ENCODE measurements at regions not wholly inside any gene's neighbourhood (a gene's known extent, or its start where the extent isn't known, plus 50 kb on each side); places are given as distances from the start of the nearest gene placed in this dataset.

DNA sequence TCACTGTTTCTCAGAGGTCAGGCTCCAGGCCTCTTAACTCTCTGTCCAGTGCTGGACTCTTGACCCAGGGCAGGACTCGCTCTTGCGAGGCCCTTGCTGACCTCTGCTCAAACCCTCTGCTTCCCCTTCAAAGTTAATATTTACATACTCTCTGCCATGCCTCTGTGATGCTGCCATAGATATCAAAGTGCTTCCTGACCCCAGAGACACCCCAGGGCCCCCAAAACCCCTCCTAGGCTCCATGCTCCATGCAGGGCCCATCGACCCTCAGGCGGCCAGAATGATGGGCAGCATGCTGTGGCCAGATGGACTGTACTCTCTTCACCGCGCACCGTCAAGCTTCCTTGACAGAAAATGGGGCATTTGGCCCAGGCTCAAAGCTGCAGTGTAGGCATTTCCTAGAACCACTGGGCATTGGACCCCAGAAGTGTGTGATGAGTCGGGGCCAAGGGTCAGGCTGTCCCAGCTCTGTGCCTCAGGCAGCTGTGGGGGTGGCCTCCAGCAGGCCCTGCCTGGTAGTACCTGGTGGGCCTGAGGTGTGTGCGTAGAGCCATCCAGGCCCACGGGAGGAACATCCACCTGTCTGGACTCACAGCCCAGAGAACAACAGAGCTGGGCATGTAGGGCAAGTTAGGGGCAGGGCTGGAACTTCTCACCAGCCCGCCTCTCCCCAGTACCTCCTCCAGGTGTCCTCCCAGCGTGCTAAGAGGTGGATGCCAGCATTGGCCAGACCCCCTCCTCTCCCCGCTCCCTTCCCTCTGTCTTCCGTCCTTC, 142.8 kb downstream of the VEGFA start (continued):
- TF ChIP-seq KLF16 (CRISPR knock-in tag; IDR thresholded peaks at IDR 0.05) (peak in 1 of 2 experiments; percentile 57; a peak in 2 of 4 replicates), CEBPB (IDR thresholded peaks at IDR 0.05; ENCODE audit: borderline replicate concordance, low read depth, low read length) (no peak), ZBTB20 (CRISPR knock-in tag; IDR thresholded peaks at IDR 0.05; ENCODE audit: borderline replicate concordance, low read depth) (no peak), ZBTB21 (CRISPR knock-in tag; IDR thresholded peaks at IDR 0.05) (no peak), MED8 (CRISPR knock-in tag; IDR thresholded peaks at IDR 0.05; ENCODE audit: insufficient replicate concordance) (peak; percentile 92), TCF12 (IDR thresholded peaks at IDR 0.05) (no peak), TCF12 (CRISPR knock-in tag; IDR thresholded peaks at IDR 0.05) (peak; percentile 93), GFI1 (CRISPR knock-in tag; IDR thresholded peaks at IDR 0.05; ENCODE audit: borderline replicate concordance) (peak; percentile 74; the same call in 1 of the 2 replicates), ZNF619 (CRISPR knock-in tag; IDR thresholded peaks at IDR 0.05) (peak; percentile 19; the same call in 1 of the 2 replicates), HNRNPLL (IDR thresholded peaks at IDR 0.05; ENCODE audit: low read depth, low read length, poor library complexity, severe bottlenecking) (peak; percentile 18), SAP130 (CRISPR knock-in tag; IDR thresholded peaks at IDR 0.05; ENCODE audit: low read depth) (peak; percentile 57), ZNF431 (CRISPR knock-in tag; IDR thresholded peaks at IDR 0.05; ENCODE audit: borderline replicate concordance, low read depth) (0 out of 2 replicates have a peak, but pooled peaks have one; percentile 66)
- TF ChIP-seq, protein P1, sequence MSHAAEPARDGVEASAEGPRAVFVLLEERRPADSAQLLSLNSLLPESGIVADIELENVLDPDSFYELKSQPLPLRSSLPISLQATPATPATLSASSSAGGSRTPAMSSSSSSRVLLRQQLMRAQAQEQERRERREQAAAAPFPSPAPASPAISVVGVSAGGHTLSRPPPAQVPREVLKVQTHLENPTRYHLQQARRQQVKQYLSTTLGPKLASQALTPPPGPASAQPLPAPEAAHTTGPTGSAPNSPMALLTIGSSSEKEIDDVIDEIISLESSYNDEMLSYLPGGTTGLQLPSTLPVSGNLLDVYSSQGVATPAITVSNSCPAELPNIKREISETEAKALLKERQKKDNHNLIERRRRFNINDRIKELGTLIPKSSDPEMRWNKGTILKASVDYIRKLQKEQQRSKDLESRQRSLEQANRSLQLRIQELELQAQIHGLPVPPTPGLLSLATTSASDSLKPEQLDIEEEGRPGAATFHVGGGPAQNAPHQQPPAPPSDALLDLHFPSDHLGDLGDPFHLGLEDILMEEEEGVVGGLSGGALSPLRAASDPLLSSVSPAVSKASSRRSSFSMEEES (CRISPR knock-in tag; IDR thresholded peaks at IDR 0.05): no peak; the same call in 1 of the 2 replicates
- TF ChIP-seq, protein P2, sequence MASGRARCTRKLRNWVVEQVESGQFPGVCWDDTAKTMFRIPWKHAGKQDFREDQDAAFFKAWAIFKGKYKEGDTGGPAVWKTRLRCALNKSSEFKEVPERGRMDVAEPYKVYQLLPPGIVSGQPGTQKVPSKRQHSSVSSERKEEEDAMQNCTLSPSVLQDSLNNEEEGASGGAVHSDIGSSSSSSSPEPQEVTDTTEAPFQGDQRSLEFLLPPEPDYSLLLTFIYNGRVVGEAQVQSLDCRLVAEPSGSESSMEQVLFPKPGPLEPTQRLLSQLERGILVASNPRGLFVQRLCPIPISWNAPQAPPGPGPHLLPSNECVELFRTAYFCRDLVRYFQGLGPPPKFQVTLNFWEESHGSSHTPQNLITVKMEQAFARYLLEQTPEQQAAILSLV (CRISPR knock-in tag; IDR thresholded peaks at IDR 0.05; ENCODE audit: borderline replicate concordance): peak; percentile 85; the same call in 1 of the 2 replicates
- TF ChIP-seq, protein P3, sequence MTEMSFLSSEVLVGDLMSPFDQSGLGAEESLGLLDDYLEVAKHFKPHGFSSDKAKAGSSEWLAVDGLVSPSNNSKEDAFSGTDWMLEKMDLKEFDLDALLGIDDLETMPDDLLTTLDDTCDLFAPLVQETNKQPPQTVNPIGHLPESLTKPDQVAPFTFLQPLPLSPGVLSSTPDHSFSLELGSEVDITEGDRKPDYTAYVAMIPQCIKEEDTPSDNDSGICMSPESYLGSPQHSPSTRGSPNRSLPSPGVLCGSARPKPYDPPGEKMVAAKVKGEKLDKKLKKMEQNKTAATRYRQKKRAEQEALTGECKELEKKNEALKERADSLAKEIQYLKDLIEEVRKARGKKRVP (CRISPR knock-in tag; IDR thresholded peaks at IDR 0.05): no peak
- TF ChIP-seq, protein P4, sequence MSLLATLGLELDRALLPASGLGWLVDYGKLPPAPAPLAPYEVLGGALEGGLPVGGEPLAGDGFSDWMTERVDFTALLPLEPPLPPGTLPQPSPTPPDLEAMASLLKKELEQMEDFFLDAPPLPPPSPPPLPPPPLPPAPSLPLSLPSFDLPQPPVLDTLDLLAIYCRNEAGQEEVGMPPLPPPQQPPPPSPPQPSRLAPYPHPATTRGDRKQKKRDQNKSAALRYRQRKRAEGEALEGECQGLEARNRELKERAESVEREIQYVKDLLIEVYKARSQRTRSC (CRISPR knock-in tag; IDR thresholded peaks at IDR 0.05; ENCODE audit: low read depth): 0 out of 2 replicates have a peak, but pooled peaks have one; percentile 21
- TF ChIP-seq, protein P5, sequence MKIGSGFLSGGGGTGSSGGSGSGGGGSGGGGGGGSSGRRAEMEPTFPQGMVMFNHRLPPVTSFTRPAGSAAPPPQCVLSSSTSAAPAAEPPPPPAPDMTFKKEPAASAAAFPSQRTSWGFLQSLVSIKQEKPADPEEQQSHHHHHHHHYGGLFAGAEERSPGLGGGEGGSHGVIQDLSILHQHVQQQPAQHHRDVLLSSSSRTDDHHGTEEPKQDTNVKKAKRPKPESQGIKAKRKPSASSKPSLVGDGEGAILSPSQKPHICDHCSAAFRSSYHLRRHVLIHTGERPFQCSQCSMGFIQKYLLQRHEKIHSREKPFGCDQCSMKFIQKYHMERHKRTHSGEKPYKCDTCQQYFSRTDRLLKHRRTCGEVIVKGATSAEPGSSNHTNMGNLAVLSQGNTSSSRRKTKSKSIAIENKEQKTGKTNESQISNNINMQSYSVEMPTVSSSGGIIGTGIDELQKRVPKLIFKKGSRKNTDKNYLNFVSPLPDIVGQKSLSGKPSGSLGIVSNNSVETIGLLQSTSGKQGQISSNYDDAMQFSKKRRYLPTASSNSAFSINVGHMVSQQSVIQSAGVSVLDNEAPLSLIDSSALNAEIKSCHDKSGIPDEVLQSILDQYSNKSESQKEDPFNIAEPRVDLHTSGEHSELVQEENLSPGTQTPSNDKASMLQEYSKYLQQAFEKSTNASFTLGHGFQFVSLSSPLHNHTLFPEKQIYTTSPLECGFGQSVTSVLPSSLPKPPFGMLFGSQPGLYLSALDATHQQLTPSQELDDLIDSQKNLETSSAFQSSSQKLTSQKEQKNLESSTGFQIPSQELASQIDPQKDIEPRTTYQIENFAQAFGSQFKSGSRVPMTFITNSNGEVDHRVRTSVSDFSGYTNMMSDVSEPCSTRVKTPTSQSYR (CRISPR knock-in tag; IDR thresholded peaks at IDR 0.05; ENCODE audit: borderline replicate concordance): peak; percentile 56; the same call in 1 of the 2 replicates
- TF ChIP-seq, protein P6, sequence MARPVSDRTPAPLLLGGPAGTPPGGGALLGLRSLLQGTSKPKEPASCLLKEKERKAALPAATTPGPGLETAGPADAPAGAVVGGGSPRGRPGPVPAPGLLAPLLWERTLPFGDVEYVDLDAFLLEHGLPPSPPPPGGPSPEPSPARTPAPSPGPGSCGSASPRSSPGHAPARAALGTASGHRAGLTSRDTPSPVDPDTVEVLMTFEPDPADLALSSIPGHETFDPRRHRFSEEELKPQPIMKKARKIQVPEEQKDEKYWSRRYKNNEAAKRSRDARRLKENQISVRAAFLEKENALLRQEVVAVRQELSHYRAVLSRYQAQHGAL (CRISPR knock-in tag; IDR thresholded peaks at IDR 0.05; ENCODE audit: not compliant biosample characterization): no peak
